ENCODE measurements at regions not wholly inside any gene's neighbourhood (a gene's known extent, or its start where the extent isn't known, plus 50 kb on each side); places are given as distances from the start of the nearest gene placed in this dataset.

DNA sequence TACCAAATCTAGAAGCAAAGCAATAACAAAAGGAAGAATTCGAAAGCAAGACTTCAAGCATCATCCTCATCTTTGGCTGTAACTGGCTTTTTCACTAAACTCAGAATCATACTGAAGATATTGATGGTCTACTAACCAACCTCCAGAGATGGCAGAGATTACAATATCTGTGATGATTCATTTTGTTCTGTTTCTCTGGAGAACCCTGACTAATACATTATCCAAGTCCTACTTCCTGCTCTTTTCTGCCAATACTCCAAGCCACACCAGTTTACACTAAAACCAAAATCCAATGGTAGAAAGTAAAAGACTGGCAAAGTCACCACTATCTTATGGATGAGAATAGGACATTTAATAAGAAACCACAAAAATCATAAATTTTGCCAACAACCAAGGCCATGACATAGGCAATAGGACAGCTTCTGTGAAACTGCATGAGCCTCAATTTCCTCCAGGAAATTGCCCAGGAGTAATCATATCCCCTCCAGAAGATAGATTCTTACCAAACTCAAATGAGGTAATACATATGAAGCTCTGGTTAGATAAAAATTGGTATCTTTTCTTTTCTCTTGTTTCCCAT lies 159.8 kb downstream of the METTL4 start:
- TF ChIP-seq, protein P1, sequence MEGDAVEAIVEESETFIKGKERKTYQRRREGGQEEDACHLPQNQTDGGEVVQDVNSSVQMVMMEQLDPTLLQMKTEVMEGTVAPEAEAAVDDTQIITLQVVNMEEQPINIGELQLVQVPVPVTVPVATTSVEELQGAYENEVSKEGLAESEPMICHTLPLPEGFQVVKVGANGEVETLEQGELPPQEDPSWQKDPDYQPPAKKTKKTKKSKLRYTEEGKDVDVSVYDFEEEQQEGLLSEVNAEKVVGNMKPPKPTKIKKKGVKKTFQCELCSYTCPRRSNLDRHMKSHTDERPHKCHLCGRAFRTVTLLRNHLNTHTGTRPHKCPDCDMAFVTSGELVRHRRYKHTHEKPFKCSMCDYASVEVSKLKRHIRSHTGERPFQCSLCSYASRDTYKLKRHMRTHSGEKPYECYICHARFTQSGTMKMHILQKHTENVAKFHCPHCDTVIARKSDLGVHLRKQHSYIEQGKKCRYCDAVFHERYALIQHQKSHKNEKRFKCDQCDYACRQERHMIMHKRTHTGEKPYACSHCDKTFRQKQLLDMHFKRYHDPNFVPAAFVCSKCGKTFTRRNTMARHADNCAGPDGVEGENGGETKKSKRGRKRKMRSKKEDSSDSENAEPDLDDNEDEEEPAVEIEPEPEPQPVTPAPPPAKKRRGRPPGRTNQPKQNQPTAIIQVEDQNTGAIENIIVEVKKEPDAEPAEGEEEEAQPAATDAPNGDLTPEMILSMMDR (IDR thresholded peaks at IDR 0.05; ENCODE audit: low read depth, low read length), result no peak
- Histone ChIP-seq H3K4me3 (ENCODE audit: low read depth, low read length) (no peak overlapping the region), H3K9me3 (ENCODE audit: severe bottlenecking) (no peaks in the 10 kb centered on the region), H3K36me3 (no peaks in the 10 kb centered on the region), H3K27me3 (ENCODE audit: insufficient read depth, low read depth, severe bottlenecking) (no peaks in the 10 kb centered on the region), H3K27ac (no peak overlapping the region)
- no peak for DNase-seq

DNA sequence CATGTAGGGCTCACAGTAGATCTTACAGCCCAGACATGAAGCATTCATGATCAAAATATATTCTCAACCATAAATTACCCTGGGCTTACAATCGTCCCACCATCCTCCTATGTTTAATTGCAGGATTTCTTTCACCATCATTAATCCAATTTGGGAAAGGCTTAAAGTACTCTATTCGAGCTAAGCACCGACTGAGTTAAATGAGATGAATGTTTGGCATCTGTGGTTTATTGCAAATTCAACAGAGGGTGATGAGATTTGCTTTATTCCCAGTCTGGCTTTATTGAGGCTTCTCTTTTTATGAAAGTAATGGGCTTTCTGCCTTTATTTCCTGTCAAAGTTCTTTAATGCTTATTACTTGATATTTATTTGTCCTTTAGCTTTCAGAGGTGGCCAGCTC lies 159.0 kb downstream of the METTL4 start:
- Histone ChIP-seq H3K9me3 (ENCODE audit: severe bottlenecking) (no peaks in the 10 kb centered on the region), H3K4me3 (ENCODE audit: low read depth, low read length) (no peak overlapping the region), H3K27ac (no peak overlapping the region), H3K27me3 (ENCODE audit: insufficient read depth, low read depth, severe bottlenecking) (no peaks in the 10 kb centered on the region), H3K36me3 (no peaks in the 10 kb centered on the region)
- no peak for DNase-seq
- TF ChIP-seq, protein P1 (IDR thresholded peaks at IDR 0.05; ENCODE audit: low read depth, low read length), result no peak

DNA sequence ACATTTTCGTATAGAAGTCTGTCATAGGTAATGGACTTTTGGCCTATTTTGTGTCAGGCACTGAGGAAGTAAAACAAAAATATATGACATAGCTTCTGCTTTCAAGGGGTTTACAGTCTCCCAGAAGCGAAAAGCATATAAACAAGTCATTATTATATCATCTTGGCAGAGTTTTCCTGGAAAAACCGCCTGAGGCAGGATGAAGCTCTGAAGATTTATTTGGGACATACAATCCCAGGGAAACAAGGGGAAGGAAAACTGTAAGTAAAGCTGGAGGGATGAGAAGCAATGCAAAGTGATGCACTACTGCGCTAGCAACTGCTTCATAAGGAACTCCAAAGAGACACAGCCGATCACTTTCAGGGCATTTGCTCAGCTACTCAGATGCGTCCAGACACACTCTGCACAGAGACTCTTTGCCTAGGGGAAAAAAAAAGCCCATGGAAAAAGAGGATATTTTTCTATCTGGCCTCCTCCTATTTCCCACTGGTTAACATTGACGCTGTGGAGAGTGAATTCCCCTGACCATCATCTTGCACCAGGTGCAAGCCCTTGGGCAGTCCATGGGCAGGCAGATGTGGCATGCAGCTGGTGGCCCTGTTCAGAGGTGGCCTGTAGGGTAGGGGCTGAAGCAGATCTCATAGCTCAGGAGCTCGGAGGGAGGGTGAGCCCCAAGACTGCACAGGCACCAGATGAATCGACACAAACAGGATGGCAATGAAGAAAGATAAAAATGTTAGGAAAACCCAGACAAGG lies 158.1 kb downstream of the METTL4 start:
- H3K27ac ChIP-seq, result no peak overlapping the region
- no peaks in the 10 kb centered on the region for H3K36me3 ChIP-seq
- no peaks in the 10 kb centered on the region for H3K27me3 ChIP-seq (ENCODE audit: insufficient read depth, low read depth, severe bottlenecking)
- H3K9me3 ChIP-seq (ENCODE audit: severe bottlenecking), result no peaks in the 10 kb centered on the region
- no peak overlapping the region for H3K4me3 ChIP-seq (ENCODE audit: low read depth, low read length)
- no peak for DNase-seq
- TF ChIP-seq, protein P1 (IDR thresholded peaks at IDR 0.05; ENCODE audit: low read depth, low read length), result no peak

DNA sequence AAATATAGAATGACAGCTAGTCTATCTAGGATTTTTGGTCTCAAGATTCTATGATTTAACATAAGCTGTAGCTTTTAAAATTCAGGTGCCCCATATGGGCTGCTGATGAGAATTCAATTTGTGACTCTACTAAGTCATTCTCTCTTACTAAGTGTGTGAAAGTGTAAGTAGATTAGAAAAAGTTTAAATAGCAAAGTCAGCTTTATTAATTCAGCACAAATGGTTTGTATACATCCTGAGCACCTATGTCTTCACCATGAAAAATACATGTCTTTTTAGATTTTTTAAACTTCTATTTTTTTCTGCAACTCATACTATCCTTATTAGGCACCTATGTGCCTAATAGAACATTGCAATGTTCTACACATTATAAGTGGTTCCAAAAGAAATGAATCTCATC lies 157.1 kb downstream of the METTL4 start:
- no peaks in the 10 kb centered on the region for H3K9me3 ChIP-seq (ENCODE audit: severe bottlenecking)
- H3K4me3 ChIP-seq (ENCODE audit: low read depth, low read length), result no peak overlapping the region
- no peaks in the 10 kb centered on the region for H3K27me3 ChIP-seq (ENCODE audit: insufficient read depth, low read depth, severe bottlenecking)
- H3K36me3 ChIP-seq, result no peaks in the 10 kb centered on the region
- TF ChIP-seq, protein P1 (IDR thresholded peaks at IDR 0.05; ENCODE audit: low read depth, low read length), result no peak
- DNase-seq, result no peak
- H3K27ac ChIP-seq, result no peak overlapping the region

DNA sequence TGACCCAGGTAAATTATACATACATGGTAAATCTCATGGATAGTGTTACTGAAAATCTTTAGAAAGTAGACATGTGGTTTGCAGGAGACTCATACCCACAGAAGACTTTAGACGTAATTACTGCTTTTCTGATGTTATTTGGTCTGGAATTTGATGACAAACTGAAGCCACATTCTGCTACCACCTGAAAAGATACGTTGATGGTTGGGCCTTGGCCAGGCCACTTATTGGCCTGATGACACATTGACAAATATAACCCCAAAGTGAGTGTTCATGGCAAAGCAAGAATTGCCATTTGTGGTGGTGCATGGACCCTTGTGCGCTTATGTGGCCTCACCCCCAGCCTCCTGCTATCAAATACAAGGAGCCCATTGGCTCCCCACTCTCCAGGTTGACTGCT lies 155.6 kb downstream of the METTL4 start:
- no peak overlapping the region for H3K27ac ChIP-seq
- no peak overlapping the region for H3K4me3 ChIP-seq (ENCODE audit: low read depth, low read length)
- TF ChIP-seq, protein P1 (IDR thresholded peaks at IDR 0.05; ENCODE audit: low read depth, low read length), result no peak
- H3K36me3 ChIP-seq, result no peaks in the 10 kb centered on the region
- DNase-seq, result no peak
- H3K27me3 ChIP-seq (ENCODE audit: insufficient read depth, low read depth, severe bottlenecking), result no peaks in the 10 kb centered on the region
- no peaks in the 10 kb centered on the region for H3K9me3 ChIP-seq (ENCODE audit: severe bottlenecking)
